Ectodermal cell (in vitro differentiated cells): ENCODE measurements at regions not wholly inside any gene's neighbourhood (a gene's known extent, or its start where the extent isn't known, plus 50 kb on each side); places are given as distances from the start of the nearest gene placed in this dataset.
"Not testable (repeated sequence)": the region's sequence is repeated elsewhere in the genome, so short reads cannot be mapped to it uniquely, and the experiment has no call there.

ENCODE experiments used
- H3K27ac ChIP-seq: 2 replicates; pipeline ENCODE4 v1.7.0; 2013; ENCODE audit warnings: mild to moderate bottlenecking, low read depth, low read length; ENCODE audit not compliant: insufficient read depth, poor library complexity, severe bottlenecking
- H3K27me3 ChIP-seq: 2 replicates; pipeline ENCODE4 v1.7.0; 2013; ENCODE audit warnings: mild to moderate bottlenecking, low read length; ENCODE audit not compliant: insufficient read depth, control insufficient read depth, poor library complexity, severe bottlenecking
- H3K36me3 ChIP-seq: one replicate; pipeline ENCODE4 v1.7.0; 2013; ENCODE audit warnings: low read length; ENCODE audit not compliant: control insufficient read depth, insufficient read depth
- H3K4me1 ChIP-seq: one replicate; pipeline ENCODE4 v1.7.0; 2013; ENCODE audit warnings: low read length; ENCODE audit not compliant: control insufficient read depth, insufficient read depth
- H3K4me3 ChIP-seq: 2 replicates; pipeline ENCODE4 v1.7.0; 2013; ENCODE audit warnings: low read depth, low read length, control low read depth; ENCODE audit not compliant: insufficient read depth
- H3K9me3 ChIP-seq: 2 replicates; pipeline ENCODE4 v1.7.0; 2013; ENCODE audit warnings: mild to moderate bottlenecking, low read length, moderate library complexity; ENCODE audit not compliant: control insufficient read depth
- WGBS, 2 experiments: methylation state at CpG; one replicate each; pipeline ENCODE4 v1.1.7; 2013; ENCODE audit warnings: missing lambda C conversion rate in 2 of 2; 5-methylcytosine and 5-hydroxymethylcytosine counted together

DNA sequence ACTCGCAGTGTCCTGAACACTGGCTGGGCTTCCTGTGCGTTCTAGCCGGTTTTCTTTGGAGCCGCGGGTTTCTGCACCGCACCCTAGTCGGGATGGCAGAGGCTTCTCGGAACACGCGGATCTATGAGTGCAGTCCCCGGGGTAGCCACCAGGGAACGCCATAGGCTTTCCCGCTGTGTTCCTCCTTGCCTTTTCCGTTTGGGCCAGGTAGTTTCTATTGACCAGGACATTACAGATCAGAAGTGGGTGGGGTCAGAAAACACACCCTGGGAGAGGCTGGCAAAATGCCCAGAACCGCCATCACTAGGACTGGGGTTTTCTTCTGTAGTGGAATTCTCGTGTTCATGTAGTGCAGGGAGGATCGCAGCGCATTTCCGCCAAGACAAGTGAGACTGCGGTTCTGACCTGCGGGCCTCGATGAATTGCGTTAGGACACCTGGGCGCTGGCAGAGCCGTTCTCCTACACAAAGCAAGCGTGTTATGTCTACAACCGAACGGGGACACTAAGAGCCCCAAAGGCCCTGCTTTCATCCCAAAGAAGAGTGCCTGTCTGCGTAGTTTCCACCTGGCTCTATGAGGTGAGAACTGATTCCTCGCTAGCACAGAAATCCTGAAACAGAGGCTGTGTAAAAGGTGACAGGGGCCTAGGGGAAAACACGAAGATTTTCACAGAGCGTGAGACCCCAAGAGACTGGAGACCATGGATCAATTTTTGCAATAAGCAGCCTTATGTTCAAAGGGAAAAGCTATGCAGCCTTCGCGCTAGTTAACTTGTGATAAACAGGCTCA lies 121.5 kb downstream of the PPIAL4G start:
- WGBS, 2 experiments = 5% methylated on average over 34 of the region's 34 CpGs
- H3K27me3 ChIP-seq = peaks cover 66% of the 10 kb centered on the region
- not testable (repeated sequence) for H3K36me3 ChIP-seq, H3K27ac ChIP-seq, H3K4me1 ChIP-seq, H3K9me3 ChIP-seq
- peak overlapping the region; percentile 36 for H3K4me3 ChIP-seq

DNA sequence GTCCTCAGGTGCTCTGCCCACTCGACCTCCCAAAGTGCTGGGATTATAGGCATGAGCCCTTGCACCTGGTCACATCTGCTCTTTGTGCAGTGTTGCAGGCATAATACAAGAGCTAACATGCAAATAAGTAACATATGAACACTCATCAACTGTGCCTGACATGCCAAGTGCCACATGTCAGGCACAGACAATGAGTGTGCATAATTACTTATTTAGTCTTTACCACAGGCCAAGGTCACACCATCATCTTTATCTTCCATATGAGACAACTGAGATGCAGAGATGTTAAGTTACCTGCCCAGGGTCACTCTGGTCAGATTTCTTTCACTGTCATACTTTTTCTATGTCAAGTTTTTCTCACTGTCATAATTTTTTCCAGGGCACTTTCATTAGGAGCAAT lies 126.1 kb downstream of the PPIAL4G start:
- H3K4me1 ChIP-seq = peaks cover 8% of the 10 kb centered on the region
- no peaks in the 10 kb centered on the region for H3K36me3 ChIP-seq
- no peaks in the 10 kb centered on the region for H3K9me3 ChIP-seq
- H3K27ac ChIP-seq = no peak overlapping the region
- no peak overlapping the region for H3K4me3 ChIP-seq
- 74 to 85% methylated on average over 1 of the region's 1 CpG for WGBS, 2 experiments
- H3K27me3 ChIP-seq = peaks cover 91% of the 10 kb centered on the region

DNA sequence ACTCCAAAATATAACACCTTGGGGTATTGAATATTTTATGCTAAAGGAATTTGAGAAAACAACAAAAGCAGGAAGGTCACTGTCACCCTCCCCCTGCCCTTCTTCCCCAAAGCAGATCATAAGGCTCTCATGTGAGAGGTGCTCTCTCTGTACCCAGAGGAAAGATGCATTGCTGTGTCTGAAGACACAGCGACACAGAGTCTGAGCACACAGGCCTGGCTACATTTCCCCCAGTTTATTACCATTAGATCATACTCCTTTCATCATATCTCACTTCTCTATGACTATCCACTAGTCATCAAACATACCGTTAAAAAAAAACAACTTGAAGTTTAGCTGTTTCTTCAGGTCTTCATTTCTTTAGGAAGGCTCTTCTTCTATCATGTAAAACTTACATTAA lies 127.1 kb downstream of the PPIAL4G start:
- no peaks in the 10 kb centered on the region for H3K36me3 ChIP-seq
- peaks cover 4% of the 10 kb centered on the region for H3K4me1 ChIP-seq
- 90% methylated on average over 2 of the region's 2 CpGs for WGBS, 2 experiments
- no peaks in the 10 kb centered on the region for H3K9me3 ChIP-seq
- no peak overlapping the region for H3K27ac ChIP-seq
- H3K27me3 ChIP-seq = peaks cover 91% of the 10 kb centered on the region
- no peak overlapping the region for H3K4me3 ChIP-seq

DNA sequence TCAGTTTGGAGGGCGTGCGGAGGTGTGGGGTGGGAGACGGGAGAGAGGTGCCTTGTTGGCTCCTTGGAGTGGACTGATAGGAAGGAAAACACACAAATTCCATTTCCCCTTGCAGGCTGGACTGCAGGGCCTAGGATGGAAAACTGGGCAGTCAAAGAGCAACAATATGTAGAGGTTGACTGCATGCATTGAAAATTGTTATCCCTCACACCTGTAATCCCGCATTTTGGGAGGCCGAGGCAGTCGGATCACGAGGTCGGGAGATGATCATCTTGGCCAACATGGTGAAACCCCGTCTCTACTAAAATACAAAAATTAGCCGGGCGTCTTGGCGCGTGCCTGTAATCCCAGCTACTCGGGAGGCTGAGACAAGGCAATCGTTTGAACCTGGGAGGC lies 128.2 kb downstream of the PPIAL4G start:
- H3K9me3 ChIP-seq = no peaks in the 10 kb centered on the region
- peaks cover 86% of the 10 kb centered on the region for H3K27me3 ChIP-seq
- peak overlapping the region; percentile 49 for H3K4me3 ChIP-seq
- WGBS, 2 experiments = 81 to 82% methylated on average over 15 of the region's 15 CpGs
- H3K27ac ChIP-seq = no peak overlapping the region
- peaks cover 4% of the 10 kb centered on the region for H3K4me1 ChIP-seq
- no peaks in the 10 kb centered on the region for H3K36me3 ChIP-seq

DNA sequence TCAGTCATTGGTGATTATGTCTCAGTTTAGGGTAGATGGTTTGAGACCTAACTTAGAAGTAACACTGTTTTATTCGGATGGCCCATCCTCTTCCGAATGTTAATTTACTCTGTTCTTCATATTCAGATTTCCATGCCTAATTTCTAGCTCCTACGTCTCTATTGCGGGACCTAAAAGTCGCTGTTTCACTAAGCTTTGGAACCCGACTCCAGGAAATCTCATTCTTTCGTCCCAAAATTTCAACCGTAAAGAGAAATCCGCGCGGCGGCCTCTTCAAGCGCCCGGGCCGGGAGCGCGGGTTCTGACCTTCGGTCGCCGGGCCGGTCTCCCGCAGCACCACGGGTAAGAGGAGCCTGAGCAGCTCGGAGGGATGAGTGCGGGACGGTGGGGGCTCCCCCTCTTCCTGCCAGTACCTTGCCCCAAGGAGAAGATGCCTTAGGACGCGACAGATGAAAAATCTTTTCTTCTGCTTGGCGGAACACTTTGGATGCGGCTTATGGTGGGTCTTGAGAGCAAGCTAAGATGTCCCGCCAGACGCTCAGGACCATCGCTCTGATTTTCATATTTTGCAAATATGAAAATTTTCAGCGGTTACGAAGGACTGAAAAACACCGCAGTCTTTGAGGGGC lies 128.7 kb downstream of the PPIAL4G start:
- no peaks in the 10 kb centered on the region for H3K36me3 ChIP-seq
- peaks cover 81% of the 10 kb centered on the region for H3K27me3 ChIP-seq
- H3K4me3 ChIP-seq = peak overlapping the region; percentile 49
- H3K27ac ChIP-seq = no peak overlapping the region
- H3K4me1 ChIP-seq = peaks cover 4% of the 10 kb centered on the region
- 12 to 14% methylated on average over 36 of the region's 36 CpGs for WGBS, 2 experiments
- no peaks in the 10 kb centered on the region for H3K9me3 ChIP-seq

DNA sequence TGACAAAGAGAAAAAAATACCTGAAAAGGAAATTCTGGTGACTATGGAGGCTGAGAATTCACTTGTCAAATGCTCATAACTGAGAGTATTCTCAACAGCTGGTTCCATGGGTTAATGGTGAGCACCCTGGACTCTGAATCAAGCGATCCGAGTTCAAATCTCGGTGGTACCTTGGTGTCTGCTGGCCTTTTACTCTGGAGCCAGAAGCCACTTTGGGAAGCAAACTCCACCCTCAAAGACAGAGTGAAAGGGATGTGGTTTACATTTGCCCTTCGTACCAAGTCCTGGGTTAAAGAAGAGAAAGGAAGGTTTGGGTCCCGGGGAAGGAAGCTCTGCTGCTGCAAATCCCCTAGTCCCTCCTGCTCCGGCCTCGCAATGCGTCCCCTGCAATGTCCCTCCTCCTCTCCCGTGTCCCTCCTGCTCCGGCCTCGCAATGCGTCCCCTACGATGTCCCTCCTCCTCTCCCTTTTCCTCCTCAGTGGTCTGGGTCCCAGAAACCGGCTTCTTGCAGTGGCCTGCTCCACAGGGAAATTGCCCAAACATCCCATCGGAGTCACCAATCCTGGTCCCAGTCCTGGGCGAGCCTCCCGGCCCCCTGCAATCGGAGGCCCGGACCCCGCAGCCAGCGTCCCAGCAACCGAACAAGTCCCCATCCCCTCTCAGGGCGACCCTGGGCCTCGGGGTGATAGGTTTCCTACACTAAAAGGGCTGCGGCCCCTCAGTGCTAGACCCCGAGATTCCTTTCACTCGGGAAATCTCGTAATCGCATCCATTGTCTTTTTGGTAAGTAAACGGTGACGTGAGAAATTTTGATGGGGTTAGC lies 129.4 kb downstream of the PPIAL4G start:
- H3K27me3 ChIP-seq = peaks cover 87% of the 10 kb centered on the region
- 4% methylated on average over 31 of the region's 31 CpGs for WGBS, 2 experiments
- H3K4me3 ChIP-seq = peak overlapping the region; percentile 49
- no peaks in the 10 kb centered on the region for H3K36me3 ChIP-seq
- peaks cover 4% of the 10 kb centered on the region for H3K4me1 ChIP-seq
- H3K9me3 ChIP-seq = no peaks in the 10 kb centered on the region
- no peak overlapping the region for H3K27ac ChIP-seq

DNA sequence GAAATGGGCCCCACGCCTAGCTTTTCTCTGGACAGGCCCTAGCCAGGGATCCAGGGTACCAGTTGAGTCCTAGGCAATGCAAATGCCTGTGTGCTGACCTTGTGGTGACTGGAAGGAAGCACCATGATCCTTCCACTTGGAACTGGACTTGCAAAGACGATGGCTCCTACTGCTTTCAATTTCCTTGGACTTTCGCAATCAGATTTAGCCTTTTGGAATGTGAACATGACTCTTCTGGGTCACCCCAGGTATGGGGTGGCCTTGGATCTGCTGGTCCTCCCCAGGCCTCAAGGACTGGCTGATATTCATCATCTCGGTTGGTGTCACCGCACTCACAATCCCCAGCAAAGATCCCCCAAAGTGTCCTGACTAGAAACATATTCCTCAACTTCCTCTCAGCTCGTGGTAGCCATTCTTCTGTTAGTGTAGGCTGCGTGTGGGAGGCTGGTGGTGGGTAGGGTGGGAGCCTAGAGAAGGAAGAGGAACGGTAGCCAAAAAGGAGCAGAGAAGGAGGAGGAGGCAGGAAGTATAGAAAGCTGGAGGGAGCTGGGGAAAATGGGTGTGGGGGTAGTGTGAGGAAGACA lies 130.5 kb downstream of the PPIAL4G start:
- Histone ChIP-seq H3K9me3 (no peaks in the 10 kb centered on the region), H3K36me3 (no peaks in the 10 kb centered on the region), H3K4me1 (peaks cover 4% of the 10 kb centered on the region), H3K27me3 (peaks cover 78% of the 10 kb centered on the region), H3K27ac (no peak overlapping the region), H3K4me3 (no peak overlapping the region)
- WGBS, 2 experiments = 80 to 85% methylated on average over 7 to 8 of the region's 8 CpGs

DNA sequence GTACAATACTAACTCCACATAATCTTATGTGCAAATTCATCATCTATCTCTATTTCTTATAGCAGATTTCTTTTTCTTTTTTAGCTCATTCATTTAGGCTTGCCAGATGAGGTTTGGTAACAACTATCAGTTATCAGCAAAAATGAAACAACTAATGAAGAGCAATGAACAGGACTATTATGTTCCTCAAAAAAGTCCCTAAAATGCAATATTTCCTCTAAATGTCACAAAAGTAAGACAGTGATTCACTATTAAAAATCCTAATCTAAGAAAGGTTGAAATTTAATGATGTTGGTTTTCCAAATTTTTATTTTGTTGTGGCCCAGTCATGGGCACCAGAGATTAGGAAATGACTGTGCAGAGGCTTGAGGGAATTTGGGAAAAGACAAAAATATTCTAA lies 135.3 kb downstream of the PPIAL4G start:
- H3K4me3 ChIP-seq = no peak overlapping the region
- H3K9me3 ChIP-seq = no peaks in the 10 kb centered on the region
- H3K27me3 ChIP-seq = peaks cover 30% of the 10 kb centered on the region
- no peaks in the 10 kb centered on the region for H3K36me3 ChIP-seq
- no peak overlapping the region for H3K27ac ChIP-seq
- H3K4me1 ChIP-seq = no peaks in the 10 kb centered on the region

DNA sequence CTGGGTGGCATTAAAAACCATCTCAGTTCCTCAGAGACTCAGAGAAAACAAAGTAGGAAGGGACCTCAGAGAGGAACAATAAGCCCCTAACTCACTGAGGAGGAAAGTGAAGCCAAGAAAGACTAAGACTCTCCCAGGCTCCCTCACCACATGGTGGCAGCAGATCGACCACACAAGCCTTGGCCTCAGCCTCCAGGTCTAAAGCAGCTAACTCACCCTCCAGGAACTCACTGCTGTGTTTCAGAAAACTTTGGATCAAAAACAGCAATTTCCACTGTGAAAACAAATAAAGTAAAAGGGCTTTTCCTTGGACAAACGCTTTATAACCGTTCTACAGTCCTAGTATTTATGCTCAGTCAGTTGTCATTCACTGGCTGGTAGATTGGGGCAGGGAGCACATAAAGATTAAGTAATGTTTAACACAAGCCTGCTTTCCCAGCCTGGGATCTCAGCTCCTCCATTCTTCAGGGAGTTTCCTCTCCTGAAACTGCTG lies 137.4 kb downstream of the PPIAL4G start:
- 0% methylated on average over 3 of the region's 3 CpGs for WGBS, 2 experiments
- H3K27me3 ChIP-seq, H3K4me3 ChIP-seq, H3K27ac ChIP-seq, H3K4me1 ChIP-seq, H3K36me3 ChIP-seq, H3K9me3 ChIP-seq: not testable (repeated sequence)

DNA sequence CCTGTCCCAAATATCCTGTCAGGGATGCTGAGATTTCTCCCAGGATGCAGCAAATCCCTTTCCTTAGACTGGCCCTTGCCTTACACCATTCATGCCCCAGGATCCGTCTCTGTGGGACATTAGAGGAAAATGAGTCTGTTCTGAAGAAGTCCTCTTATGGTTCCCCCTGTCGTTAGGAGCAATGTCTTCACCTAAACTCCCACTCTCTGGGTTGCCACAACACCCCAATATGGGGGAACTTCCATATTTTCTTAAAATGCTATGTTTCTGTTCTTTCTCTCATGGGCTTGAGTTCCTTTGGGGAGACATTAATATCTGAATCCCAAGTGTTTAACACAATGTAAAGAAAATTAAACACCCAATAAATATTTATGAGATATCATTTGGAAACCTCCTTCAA lies 138.5 kb downstream of the PPIAL4G start:
- H3K4me1 ChIP-seq, H3K4me3 ChIP-seq, H3K36me3 ChIP-seq, H3K27me3 ChIP-seq, H3K9me3 ChIP-seq, H3K27ac ChIP-seq: not testable (repeated sequence)
- 86 to 87% methylated on average over 2 of the region's 2 CpGs for WGBS, 2 experiments
